ENCODE measurements at regions not wholly inside any gene's neighbourhood (a gene's known extent, or its start where the extent isn't known, plus 50 kb on each side); places are given as distances from the start of the nearest gene placed in this dataset.

DNA sequence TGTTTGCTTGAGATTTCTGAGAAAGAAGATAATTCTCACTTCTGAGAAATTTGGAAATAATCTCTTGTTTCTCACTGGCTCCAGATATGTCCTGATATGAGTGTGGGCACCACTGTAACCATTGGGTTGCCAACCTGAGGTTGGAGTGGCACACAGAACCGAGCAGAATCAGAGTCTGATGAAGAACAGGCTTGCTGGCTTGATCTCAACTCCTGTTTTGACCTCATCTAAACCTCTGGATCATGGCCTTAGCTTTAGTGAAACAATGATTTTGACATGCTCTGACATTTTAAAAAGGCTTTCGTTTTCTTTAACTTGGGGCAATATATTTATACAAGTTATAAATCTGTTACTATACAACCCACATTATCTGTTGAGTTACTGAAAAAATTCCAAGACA, 548.0 kb downstream of the IRS1 start:
- TF ChIP-seq CTCF (IDR thresholded peaks at IDR 0.05) (no peak), POLR2A (IDR thresholded peaks at IDR 0.05) (no peak)
